GM21367 (cell line): ENCODE measurements at regions not wholly inside any gene's neighbourhood (a gene's known extent, or its start where the extent isn't known, plus 50 kb on each side); places are given as distances from the start of the nearest gene placed in this dataset.

Experiments used
- ATAC-seq: cut with Tn5 transposase; IDR thresholded peaks from one replicate; pipeline ENCODE4 v1.9.1; 2021; ENCODE audit not compliant: unreplicated experiment

- ATAC-seq, result no peak
These were observed 544.0 kb downstream of the ACTL7B start for GRCh38 chr9:108311745-108312144.

- ATAC-seq, result no peak
These were observed 545.6 kb downstream of the ACTL7B start for GRCh38 chr9:108310202-108310601.

- ATAC-seq, result no peak
These were observed 555.2 kb downstream of the ACTL7B start for GRCh38 chr9:108300306-108301287.

- no peak for ATAC-seq
These were observed 558.7 kb downstream of the ACTL7B start for GRCh38 chr9:108297073-108297472.

GRCh38 chr9:108296056-108296455 lies 559.7 kb downstream of the ACTL7B start:
- ATAC-seq, result no peak

- no peak for ATAC-seq
These were observed 564.2 kb downstream of the ACTL7B start for GRCh38 chr9:108291586-108291932.

- no peak for ATAC-seq
These were observed 564.8 kb downstream of the ACTL7B start for GRCh38 chr9:108290839-108291585.

- no peak for ATAC-seq
These were observed 569.1 kb downstream of the ACTL7B start for GRCh38 chr9:108286638-108287206.

GRCh38 chr9:108283696-108284095 lies 572.1 kb downstream of the ACTL7B start:
- no peak for ATAC-seq

GRCh38 chr9:108282872-108283271 lies 572.9 kb downstream of the ACTL7B start:
- ATAC-seq, result no peak

- ATAC-seq, result no peak
These were observed 574.1 kb downstream of the ACTL7B start for GRCh38 chr9:108281696-108282095.

GRCh38 chr9:108278341-108278740 lies 577.4 kb downstream of the ACTL7B start:
- ATAC-seq, result no peak

- no peak for ATAC-seq
These were observed 578.6 kb downstream of the ACTL7B start for GRCh38 chr9:108277216-108277615.

- no peak for ATAC-seq
These were observed 579.9 kb downstream of the ACTL7B start for GRCh38 chr9:108275906-108276305.

- ATAC-seq, result no peak
These were observed 580.8 kb downstream of the ACTL7B start for GRCh38 chr9:108274971-108275370.

- no peak for ATAC-seq
These were observed 581.8 kb downstream of the ACTL7B start for GRCh38 chr9:108273988-108274387.

GRCh38 chr9:108272349-108272899 lies 583.4 kb downstream of the ACTL7B start:
- peak; percentile 41 for ATAC-seq

- ATAC-seq, result peak; percentile 39
These were observed 584.0 kb downstream of the ACTL7B start for GRCh38 chr9:108271646-108272348.

GRCh38 chr9:108271236-108271635 lies 584.5 kb downstream of the ACTL7B start:
- ATAC-seq, result no peak

- ATAC-seq, result no peak
These were observed 585.2 kb downstream of the ACTL7B start for GRCh38 chr9:108270561-108270960.

GRCh38 chr9:108270051-108270450 lies 585.7 kb downstream of the ACTL7B start:
- ATAC-seq, result no peak
